ENCODE measurements at regions not wholly inside any gene's neighbourhood (a gene's known extent, or its start where the extent isn't known, plus 50 kb on each side); places are given as distances from the start of the nearest gene placed in this dataset.

- DNase-seq (ENCODE audit: low read depth) = no peak
- no peak overlapping the region for H3K4me3 ChIP-seq (ENCODE audit: low read depth, low read length)
- TF ChIP-seq POLR2A (IDR thresholded peaks at IDR 0.05; ENCODE audit: extremely low read depth, insufficient read length) = no peak
- TF ChIP-seq CTCF (IDR thresholded peaks at IDR 0.05; ENCODE audit: low read depth, low read length) = no peak
- TF ChIP-seq MAX (IDR thresholded peaks at IDR 0.05; ENCODE audit: low read depth, low read length) = no peak
- TF ChIP-seq MYC (IDR thresholded peaks at IDR 0.05; ENCODE audit: low read depth, low read length) = no peak
Measured at GRCh38 chr5:38018016-38018415, 178.2 kb upstream of the GDNF start.

GRCh38 chr5:38013107-38013506 lies 173.3 kb upstream of the GDNF start:
- TF ChIP-seq POLR2A (IDR thresholded peaks at IDR 0.05; ENCODE audit: extremely low read depth, insufficient read length) = no peak
- no peak for TF ChIP-seq MYC (IDR thresholded peaks at IDR 0.05; ENCODE audit: low read depth, low read length)
- TF ChIP-seq CTCF (IDR thresholded peaks at IDR 0.05; ENCODE audit: low read depth, low read length) = no peak
- no peak for TF ChIP-seq MAX (IDR thresholded peaks at IDR 0.05; ENCODE audit: low read depth, low read length)
- no peak for DNase-seq (ENCODE audit: low read depth)
- no peak overlapping the region for H3K4me3 ChIP-seq (ENCODE audit: low read depth, low read length)

GRCh38 chr5:38011668-38012188 lies 171.9 kb upstream of the GDNF start:
- DNase-seq (ENCODE audit: low read depth) = no peak
- no peak overlapping the region for H3K4me3 ChIP-seq (ENCODE audit: low read depth, low read length)
- TF ChIP-seq MAX (IDR thresholded peaks at IDR 0.05; ENCODE audit: low read depth, low read length) (no peak), MYC (IDR thresholded peaks at IDR 0.05; ENCODE audit: low read depth, low read length) (no peak), POLR2A (IDR thresholded peaks at IDR 0.05; ENCODE audit: extremely low read depth, insufficient read length) (no peak), CTCF (IDR thresholded peaks at IDR 0.05; ENCODE audit: low read depth, low read length) (no peak)

- TF ChIP-seq CTCF (IDR thresholded peaks at IDR 0.05; ENCODE audit: low read depth, low read length) (no peak), MYC (IDR thresholded peaks at IDR 0.05; ENCODE audit: low read depth, low read length) (no peak), MAX (IDR thresholded peaks at IDR 0.05; ENCODE audit: low read depth, low read length) (no peak), POLR2A (IDR thresholded peaks at IDR 0.05; ENCODE audit: extremely low read depth, insufficient read length) (no peak)
- no peak overlapping the region for H3K4me3 ChIP-seq (ENCODE audit: low read depth, low read length)
- no peak for DNase-seq (ENCODE audit: low read depth)
Measured at GRCh38 chr5:38009749-38010358, 170.0 kb upstream of the GDNF start.

GRCh38 chr5:38008198-38008597 lies 168.4 kb upstream of the GDNF start:
- TF ChIP-seq POLR2A (IDR thresholded peaks at IDR 0.05; ENCODE audit: extremely low read depth, insufficient read length) = no peak
- TF ChIP-seq MYC (IDR thresholded peaks at IDR 0.05; ENCODE audit: low read depth, low read length) = no peak
- no peak for TF ChIP-seq CTCF (IDR thresholded peaks at IDR 0.05; ENCODE audit: low read depth, low read length)
- no peak for TF ChIP-seq MAX (IDR thresholded peaks at IDR 0.05; ENCODE audit: low read depth, low read length)
- DNase-seq (ENCODE audit: low read depth) = no peak
- H3K4me3 ChIP-seq (ENCODE audit: low read depth, low read length) = no peak overlapping the region
